H1 (cell line): ENCODE measurements at regions not wholly inside any gene's neighbourhood (a gene's known extent, or its start where the extent isn't known, plus 50 kb on each side); places are given as distances from the start of the nearest gene placed in this dataset.

Source experiments
- CTCF ChIA-PET: fragments of 300-600 bp; sonication (Branson Sonifier 250); formaldehyde crosslinking; loops from one replicate; lab custom pipeline; 2021; ENCODE audit not compliant: partially characterized antibody; lab: Charles Lee
- POLR2A ChIA-PET: fragments of 300-600 bp; sonication (Branson Sonifier 250); formaldehyde crosslinking; loops from one replicate; lab custom pipeline; 2021; ENCODE audit warnings: inconsistent platforms; ENCODE audit not compliant: partially characterized antibody; lab: Charles Lee
- DNase-seq, 2 experiments: peaks; one replicate each; pipeline versions ENCODE4 v3.0.0 to v3.0.0-alpha.2; 2010 to 2022; ENCODE audit warnings: low spot score in 2 of 2, low read depth in 1 of 2, mixed read lengths in 1 of 2
- FAIRE-seq: peaks from 2 replicates; lab custom pipeline; 2011; peaks lifted over from hg19 to GRCh38; lab: Jason Lieb, UNC
- H2AFZ ChIP-seq: 2 replicates; pipeline ENCODE4 v1.8.1; 2012; ENCODE audit warnings: low read length, inconsistent platforms
- H2AK5ac ChIP-seq: 2 replicates; pipeline ENCODE4 v1.6.1; 2013; ENCODE audit warnings: low read depth, low read length
- H2BK120ac ChIP-seq: replicated peaks from 2 replicates; pipeline ENCODE3; 2013; ENCODE audit warnings: low read depth, low read length, inconsistent platforms
- H2BK12ac ChIP-seq: 2 replicates; pipeline ENCODE4 v1.6.1; 2013; ENCODE audit warnings: low read depth, low read length
- H2BK15ac ChIP-seq: 2 replicates; pipeline ENCODE4 v1.6.1; 2013; ENCODE audit warnings: low read length
- H2BK20ac ChIP-seq: 2 replicates; pipeline ENCODE4 v1.6.1; 2013; ENCODE audit warnings: low read length
- H2BK5ac ChIP-seq: 2 replicates; pipeline ENCODE4 v1.6.1; 2013; ENCODE audit warnings: low read depth, low read length
- H3K14ac ChIP-seq: 2 replicates; pipeline ENCODE4 v1.6.1; 2013; ENCODE audit warnings: inconsistent platforms; ENCODE audit not compliant: insufficient read length
- H3K18ac ChIP-seq: 2 replicates; pipeline ENCODE4 v1.6.1; 2013; ENCODE audit warnings: low read length; ENCODE audit errors: extremely low read depth
- H3K23ac ChIP-seq: 2 replicates; pipeline ENCODE4 v1.6.1; 2013; ENCODE audit warnings: inconsistent platforms; ENCODE audit not compliant: insufficient read length
- H3K23me2 ChIP-seq: 2 replicates; pipeline ENCODE4 v1.6.1; 2013; ENCODE audit warnings: low read depth, low read length
- H3K27ac ChIP-seq: 2 replicates; pipeline ENCODE4 v1.6.1; 2011; ENCODE audit warnings: low read depth, low read length, inconsistent platforms
- H3K27me3 ChIP-seq, 4 experiments: replicated peaks in 1 of 4; 1 replicate in 1 of 4; 2 replicates in 3 of 4; pipeline versions ENCODE4 v1.6.1 to v1.8.1; 2011 to 2013; ENCODE audit warnings: low read length in 3 of 4, mild to moderate bottlenecking in 3 of 4, inconsistent platforms in 2 of 4, mixed read lengths in 2 of 4, moderate library complexity in 1 of 4; ENCODE audit not compliant: control insufficient read depth in 3 of 4, insufficient read depth in 3 of 4; ENCODE audit errors: extremely low read depth in 1 of 4
- H3K36me3 ChIP-seq, 4 experiments: 2 replicates each; pipeline versions ENCODE4 v1.6.1 to v1.8.1; 2011 to 2013; ENCODE audit warnings: mild to moderate bottlenecking in 4 of 4, low read length in 3 of 4, moderate library complexity in 2 of 4, control low read depth in 1 of 4, inconsistent platforms in 1 of 4; ENCODE audit not compliant: insufficient read depth in 4 of 4, control insufficient read depth in 2 of 4
- H3K4ac ChIP-seq: replicated peaks from 2 replicates; pipeline ENCODE3; 2013; ENCODE audit warnings: low read length, low read depth, mixed read lengths, inconsistent platforms; ENCODE audit not compliant: insufficient read length
- H3K4me1 ChIP-seq, 4 experiments: replicated peaks in 1 of 4; 1 replicate in 1 of 4; 2 replicates in 3 of 4; pipeline versions ENCODE4 v1.6.1 to v1.8.1; 2011 to 2013; ENCODE audit warnings: low read length in 3 of 4, inconsistent platforms in 2 of 4, mixed read lengths in 1 of 4; ENCODE audit not compliant: insufficient read depth in 4 of 4, control insufficient read depth in 3 of 4
- H3K4me2 ChIP-seq, 2 experiments: 2 replicates each; pipeline versions ENCODE4 v1.6.1 to v1.8.1; 2011 to 2013; ENCODE audit warnings: low read depth in 2 of 2, low read length in 2 of 2, control low read depth in 1 of 2, inconsistent platforms in 1 of 2, mild to moderate bottlenecking in 1 of 2; ENCODE audit not compliant: insufficient read depth in 1 of 2
- H3K4me3 ChIP-seq, 4 experiments: fragments of 200-600, 300-600 bp in 1 of 4; sonication (generic), shearing (Covaris generic), sonication (Bioruptor Twin) in 1 of 4; 2 replicates each; pipeline versions ENCODE4 v1.5.1 to v1.8.1; 2011 to 2016; ENCODE audit warnings: low read length in 4 of 4, low read depth in 3 of 4, control low read depth in 2 of 4, inconsistent platforms in 2 of 4, mild to moderate bottlenecking in 2 of 4, mixed read lengths in 1 of 4, moderate library complexity in 1 of 4; ENCODE audit not compliant: insufficient read depth in 2 of 4; ENCODE audit errors: extremely low read depth in 1 of 4
- H3K56ac ChIP-seq: replicated peaks from 2 replicates; pipeline ENCODE3; 2013; ENCODE audit warnings: low read depth, mild to moderate bottlenecking, mixed read lengths, low read length, inconsistent platforms; ENCODE audit not compliant: insufficient read length
- H3K79me1 ChIP-seq: 2 replicates; pipeline ENCODE4 v1.6.1; 2013; ENCODE audit warnings: low read depth, low read length, control low read depth
- H3K79me2 ChIP-seq, 2 experiments: 2 replicates each; pipeline versions ENCODE4 v1.6.1 to v1.8.1; 2012 to 2013; ENCODE audit warnings: low read length in 2 of 2, mild to moderate bottlenecking in 2 of 2, inconsistent platforms in 1 of 2; ENCODE audit not compliant: insufficient read depth in 2 of 2, control insufficient read depth in 1 of 2
- H3K9ac ChIP-seq, 4 experiments: replicated peaks in 1 of 4; 1 replicate in 1 of 4; 2 replicates in 3 of 4; pipeline versions ENCODE4 v1.6.1 to v1.8.1; 2011 to 2013; ENCODE audit warnings: low read depth in 3 of 4, low read length in 3 of 4, control low read depth in 2 of 4, mild to moderate bottlenecking in 2 of 4, moderate library complexity in 2 of 4, inconsistent platforms in 1 of 4; ENCODE audit errors: extremely low read depth in 1 of 4
- H3K9me3 ChIP-seq, 2 experiments: 2 replicates each; pipeline versions ENCODE4 v1.6.1 to v1.8.1; 2012 to 2013; ENCODE audit warnings: mild to moderate bottlenecking in 2 of 2, moderate library complexity in 2 of 2, control low read depth in 1 of 2, inconsistent platforms in 1 of 2, low read depth in 1 of 2, low read length in 1 of 2, mixed read lengths in 1 of 2; ENCODE audit not compliant: insufficient read depth in 2 of 2
- H4K20me1 ChIP-seq, 2 experiments: replicated peaks in 1 of 2; 2 replicates each; pipeline versions ENCODE3 to v1.8.1; 2011 to 2013; ENCODE audit warnings: inconsistent platforms in 2 of 2, low read length in 2 of 2, mild to moderate bottlenecking in 1 of 2; ENCODE audit not compliant: insufficient read depth in 2 of 2, control insufficient read depth in 1 of 2
- H4K5ac ChIP-seq: 2 replicates; pipeline ENCODE4 v1.6.1; 2013; ENCODE audit warnings: low read length, low read depth, mixed read lengths, inconsistent platforms; ENCODE audit not compliant: insufficient read length
- H4K8ac ChIP-seq: 2 replicates; pipeline ENCODE4 v1.8.0; 2013; ENCODE audit warnings: mild to moderate bottlenecking, moderate library complexity, low read length, inconsistent platforms; ENCODE audit not compliant: insufficient read depth; ENCODE audit errors: extremely low read depth
- H4K91ac ChIP-seq: replicated peaks from 2 replicates; pipeline ENCODE3; 2013; ENCODE audit warnings: low read length, mixed read lengths, inconsistent platforms; ENCODE audit not compliant: insufficient read length
- CTBP2 ChIP-seq: IDR thresholded peaks from 2 replicates; pipeline ENCODE4 v1.7.0; 2011; ENCODE audit warnings: borderline replicate concordance, mild to moderate bottlenecking, moderate library complexity, mixed read lengths, low read length; ENCODE audit not compliant: insufficient read depth, insufficient read length
- EGR1 ChIP-seq: IDR thresholded peaks from 2 replicates; pipeline ENCODE4 v1.6.1; 2011; ENCODE audit warnings: low read depth, low read length, borderline replicate concordance
- FOSL1 ChIP-seq: IDR thresholded peaks from 2 replicates; pipeline ENCODE4 v1.6.1; 2011; ENCODE audit warnings: mild to moderate bottlenecking, low read depth, low read length, moderate library complexity; ENCODE audit not compliant: insufficient read depth
- GTF2F1 ChIP-seq: IDR thresholded peaks from 2 replicates; pipeline ENCODE4 v1.6.1; 2012; ENCODE audit warnings: low read depth, low read length, improper control_type of control experiment, borderline replicate concordance
- MAX ChIP-seq: IDR thresholded peaks from 2 replicates; pipeline ENCODE4 v1.6.1; 2012; ENCODE audit warnings: inconsistent platforms
- NRF1 ChIP-seq: IDR thresholded peaks from 2 replicates; pipeline ENCODE4 v1.6.1; 2011; ENCODE audit warnings: mild to moderate bottlenecking, low read depth, low read length, improper control_type of control experiment
- RFX5 ChIP-seq: IDR thresholded peaks from 2 replicates; pipeline ENCODE4 v1.6.1; 2011; ENCODE audit warnings: low read depth, low read length, improper control_type of control experiment, borderline replicate concordance
- SIN3A ChIP-seq, 2 experiments: IDR thresholded peaks in 1 of 2; conservative IDR thresholded peaks in 1 of 2; 2 replicates each; pipeline ENCODE4 v1.6.1; 2011 to 2012; ENCODE audit warnings: low read length in 2 of 2, improper control_type of control experiment in 1 of 2, low read depth in 1 of 2, mild to moderate bottlenecking in 1 of 2
- SIRT6 ChIP-seq: IDR thresholded peaks from one replicate; pipeline ENCODE4 v1.7.1; 2012; ENCODE audit warnings: low read length, inconsistent platforms
- SP2 ChIP-seq: IDR thresholded peaks from 2 replicates; pipeline ENCODE4 v1.6.1; 2012; ENCODE audit warnings: mild to moderate bottlenecking, low read length, inconsistent platforms
- YY1 ChIP-seq: IDR thresholded peaks from 2 replicates; pipeline ENCODE4 v1.6.1; 2011; ENCODE audit warnings: low read depth, mild to moderate bottlenecking, low read length

- H4K20me1 ChIP-seq = no peaks in the 10 kb centered on the region
- H3K18ac ChIP-seq = no peak overlapping the region
- ChIA-PET POLR2A (no interaction called here), CTCF (interaction anchor here (0.7 kb wide), 1 partner anchor 1668 kb away, joined by 4 read pairs; no protein-coding TSS in a partner anchor)
- H2BK15ac ChIP-seq = no peak overlapping the region
- H4K91ac ChIP-seq = no peak overlapping the region
- no peaks in the 10 kb centered on the region for H3K27me3 ChIP-seq
- H3K23me2 ChIP-seq = no peaks in the 10 kb centered on the region
- H3K14ac ChIP-seq = no peak overlapping the region
- H4K8ac ChIP-seq = no peak overlapping the region
- H3K27ac ChIP-seq = no peak overlapping the region
- TF ChIP-seq YY1 (no peak), SIN3A (conservative IDR thresholded peaks at IDR 0.05 in 1 of 2, IDR thresholded peaks at IDR 0.05 in 1 of 2; ENCODE audit: low read depth in 1 of 2, low read length in 2 of 2) (no peak), EGR1 (no peak), RFX5 (no peak), SP2 (no peak), FOSL1 (no peak), NRF1 (no peak), SIRT6 (no peak), MAX (no peak), CTBP2 (no peak), GTF2F1 (no peak)
- H3K56ac ChIP-seq = no peak overlapping the region
- no peaks in the 10 kb centered on the region for H3K4me1 ChIP-seq
- H4K5ac ChIP-seq = no peak overlapping the region
- no peak overlapping the region for H2BK5ac ChIP-seq
- H3K4me2 ChIP-seq = no peak overlapping the region
- FAIRE-seq (no peak), DNase-seq (no peak)
- no peak overlapping the region for H2BK20ac ChIP-seq
- no peak overlapping the region for H2AK5ac ChIP-seq
- no peak overlapping the region for H3K4ac ChIP-seq
- no peak overlapping the region for H2BK120ac ChIP-seq
- no peak overlapping the region for H2AFZ ChIP-seq
- H3K36me3 ChIP-seq = no peaks in the 10 kb centered on the region
- H3K4me3 ChIP-seq = no peak overlapping the region
- H3K9ac ChIP-seq = no peak overlapping the region
- H2BK12ac ChIP-seq = no peak overlapping the region
- no peaks in the 10 kb centered on the region for H3K9me3 ChIP-seq
- H3K79me1 ChIP-seq = no peaks in the 10 kb centered on the region
- H3K23ac ChIP-seq = no peak overlapping the region
- H3K79me2 ChIP-seq = no peaks in the 10 kb centered on the region
Observed at GRCh38 chr14:41380017-41380416, 226.7 kb upstream of the LRFN5 start.
